CD1c-positive myeloid dendritic cell (primary cell): ENCODE measurements at regions not wholly inside any gene's neighbourhood (a gene's known extent, or its start where the extent isn't known, plus 50 kb on each side); places are given as distances from the start of the nearest gene placed in this dataset.
"Not testable (repeated sequence)": the region's sequence is repeated elsewhere in the genome, so short reads cannot be mapped to it uniquely, and the experiment has no call there.

ENCODE experiments used
- DNase-seq: peaks from one replicate; pipeline ENCODE4 v3.0.0-alpha.2; 2016; ENCODE audit errors: extremely low spot score

GRCh38 chr3:26273196-26273595 is 349.4 kb upstream of the LRRC3B start:
- DNase-seq: no peak

DNA sequence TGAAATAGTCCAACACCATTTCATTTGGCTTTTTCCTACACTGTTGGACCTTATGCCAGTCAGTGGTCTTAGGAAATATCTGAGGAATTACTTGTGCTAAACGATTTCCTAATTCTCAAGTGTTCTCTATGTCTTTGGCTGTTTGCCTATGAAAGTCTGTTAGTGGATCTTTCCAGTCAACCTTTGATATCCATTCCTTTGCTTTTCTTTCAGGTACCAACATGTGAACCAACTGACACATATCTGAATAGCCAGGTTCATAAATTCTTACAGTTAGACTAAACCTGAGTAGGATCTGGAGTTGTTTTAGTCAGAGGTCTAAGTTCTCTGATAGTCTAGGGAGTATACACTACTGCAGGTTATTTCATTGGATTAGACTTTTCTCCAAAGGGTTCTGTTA is 343.5 kb upstream of the LRRC3B start:
- no peak for DNase-seq

- DNase-seq: no peak
Measured at GRCh38 chr3:26280517-26280916, 342.1 kb upstream of the LRRC3B start.

DNA sequence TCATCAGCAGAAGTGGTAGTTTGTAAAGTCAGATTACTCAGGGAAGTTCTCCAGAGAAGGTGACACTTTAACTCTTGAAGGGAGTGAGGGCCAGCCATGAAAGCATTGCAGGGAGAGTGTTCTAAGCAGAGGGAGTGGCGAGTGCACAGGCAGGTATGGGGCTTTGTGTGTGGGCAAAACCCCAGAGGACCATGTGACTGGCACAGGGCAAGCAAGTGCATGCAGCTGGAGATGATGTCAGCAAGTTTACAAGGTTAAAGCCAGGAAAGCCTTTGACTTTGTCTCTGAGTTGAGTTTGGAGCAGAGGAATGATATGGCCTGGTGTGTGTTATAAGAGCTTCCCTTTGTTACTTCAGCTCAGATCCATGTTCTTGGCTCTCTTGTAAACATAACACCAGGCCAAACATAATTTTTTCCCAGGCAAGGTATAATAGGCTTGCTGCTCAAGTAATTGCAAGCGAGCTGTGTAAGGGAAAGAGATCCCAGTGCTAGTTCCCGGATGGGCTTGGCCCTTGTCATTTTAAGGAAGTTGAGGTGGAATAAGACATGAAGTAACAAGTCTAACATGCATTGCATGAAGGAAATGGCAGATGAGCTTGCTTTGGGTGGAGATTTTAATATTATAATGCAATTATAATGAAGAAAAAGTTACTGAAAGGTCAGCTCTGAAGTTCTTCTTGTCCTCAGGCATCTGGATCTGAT is 341.1 kb upstream of the LRRC3B start:
- no peak for DNase-seq

GRCh38 chr3:26284503-26284902 is 338.1 kb upstream of the LRRC3B start:
- DNase-seq: not testable (repeated sequence)

DNA sequence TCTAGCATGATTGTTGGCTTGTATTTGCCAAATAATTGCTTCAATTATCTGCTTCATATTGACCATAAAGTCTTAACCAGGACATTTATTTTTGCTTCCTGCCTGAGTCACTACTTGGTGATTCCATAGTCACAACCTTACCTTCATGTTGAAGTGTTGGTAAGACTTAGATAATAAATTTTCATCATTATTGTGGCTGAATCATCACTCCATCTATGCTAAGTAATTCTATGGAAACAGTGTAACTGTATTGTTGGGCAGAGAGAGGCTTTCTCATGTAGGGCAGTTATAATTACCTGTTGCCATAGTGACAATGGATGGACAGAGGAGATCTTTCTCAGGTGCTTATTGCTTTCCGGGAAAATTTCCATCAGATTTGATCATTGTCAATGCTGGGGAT is 330.7 kb upstream of the LRRC3B start:
- no peak for DNase-seq

GRCh38 chr3:26292780-26293179 is 329.8 kb upstream of the LRRC3B start:
- DNase-seq: no peak

GRCh38 chr3:26293329-26293844 is 329.2 kb upstream of the LRRC3B start:
- no peak for DNase-seq

DNA sequence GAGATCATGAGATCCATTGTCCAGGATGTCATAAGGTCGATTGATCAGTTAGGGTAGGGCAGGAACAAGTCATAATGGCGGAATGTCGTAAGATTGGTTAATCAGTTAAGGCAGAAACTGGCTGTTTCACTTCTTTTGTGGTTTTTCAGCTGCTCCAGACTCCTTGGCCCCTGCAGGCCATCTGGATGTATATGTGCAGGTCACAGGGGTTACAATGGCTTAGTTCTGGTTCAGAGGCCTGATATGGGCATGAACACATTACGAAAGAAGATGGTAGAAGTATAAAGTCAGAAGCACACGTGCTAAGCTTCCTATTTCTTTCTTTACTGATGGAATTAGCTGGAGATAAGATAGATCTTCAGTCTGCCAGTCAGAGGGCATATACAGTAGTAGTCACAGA is 315.4 kb upstream of the LRRC3B start:
- no peak for DNase-seq

DNA sequence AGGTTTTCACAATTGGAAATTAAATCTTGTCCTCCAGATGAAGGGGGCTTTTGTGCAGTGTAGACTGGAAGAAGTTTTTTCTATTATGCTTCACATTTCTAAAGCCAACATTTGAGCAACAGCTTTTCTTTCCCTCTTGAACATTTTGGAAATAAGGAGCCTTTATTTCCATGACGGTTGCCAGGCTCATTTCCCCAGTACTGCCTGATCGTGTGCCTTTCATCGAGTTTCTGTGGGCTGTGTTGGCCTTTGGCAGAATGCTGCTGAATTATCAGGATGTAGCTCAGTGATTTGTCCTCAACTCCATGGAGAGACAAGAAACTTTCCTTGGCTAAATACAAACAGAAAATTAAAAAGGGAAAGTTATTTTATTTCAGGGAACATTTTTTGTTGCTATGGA is 314.8 kb upstream of the LRRC3B start:
- DNase-seq: no peak

DNA sequence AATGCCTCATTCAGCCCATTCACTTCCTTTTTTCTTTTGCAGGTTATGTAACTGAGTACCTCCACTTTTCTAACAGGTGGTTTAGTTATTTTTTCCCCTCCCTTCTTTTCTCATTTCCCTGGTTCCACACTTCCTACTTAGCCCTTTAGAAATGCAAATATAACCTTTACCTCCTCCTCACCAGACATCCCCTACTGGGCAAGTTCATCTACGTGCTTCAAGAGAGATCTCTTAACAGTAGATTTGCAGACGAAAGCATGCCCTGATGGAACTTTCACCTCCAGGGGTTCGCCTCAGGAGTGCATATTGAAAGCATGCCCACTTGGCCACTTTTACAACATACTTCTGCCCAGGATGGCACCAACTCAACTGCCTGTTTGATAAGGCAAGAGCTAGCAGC is 314.1 kb upstream of the LRRC3B start:
- DNase-seq: no peak

- not testable (repeated sequence) for DNase-seq
Measured at GRCh38 chr3:26309536-26309935, 313.0 kb upstream of the LRRC3B start.

- DNase-seq: no peak
Measured at GRCh38 chr3:26312816-26313215, 309.8 kb upstream of the LRRC3B start.

GRCh38 chr3:26316472-26316871 is 306.1 kb upstream of the LRRC3B start:
- no peak for DNase-seq

DNA sequence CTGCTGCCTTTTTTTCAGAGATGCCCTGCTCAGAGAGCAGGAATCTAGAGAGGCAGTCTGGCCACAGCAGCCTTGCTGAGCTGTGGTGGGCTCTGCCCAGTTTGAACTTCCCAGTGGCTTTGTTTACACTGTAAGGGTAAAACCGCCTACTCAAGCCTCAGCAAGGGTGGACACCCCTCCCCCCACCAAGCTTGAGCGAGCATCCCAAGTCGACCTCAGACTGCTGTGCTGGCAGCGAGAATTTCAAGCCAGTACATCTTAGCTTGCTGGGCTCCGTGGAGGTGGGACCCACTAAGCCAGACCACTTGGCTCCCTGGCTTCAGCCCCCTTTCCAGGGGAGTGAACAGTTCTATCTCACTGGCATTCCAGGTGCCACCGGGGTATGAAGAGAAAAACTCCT is 298.8 kb upstream of the LRRC3B start:
- DNase-seq: not testable (repeated sequence)

DNA sequence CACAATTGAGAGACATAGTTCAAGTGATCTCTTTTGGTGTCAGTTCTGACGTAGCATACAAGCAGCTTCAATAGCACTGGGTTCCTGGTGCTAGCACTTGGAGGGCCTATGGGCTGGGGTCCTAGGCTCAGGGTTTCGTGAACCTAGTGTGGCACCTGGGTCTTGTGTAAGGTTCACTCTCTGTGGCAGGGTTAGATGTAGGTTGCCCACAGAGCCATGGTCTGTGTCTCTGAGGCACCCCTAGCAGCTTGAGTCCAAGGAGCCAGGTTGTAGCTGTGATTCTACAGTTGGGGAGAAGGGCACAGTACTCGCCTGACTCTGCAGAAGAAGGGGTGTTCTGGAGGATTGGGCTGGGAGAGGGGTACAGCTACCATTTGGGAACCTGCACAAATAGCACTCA is 282.6 kb upstream of the LRRC3B start:
- DNase-seq: no peak

- no peak for DNase-seq
Measured at GRCh38 chr3:26343647-26344046, 278.9 kb upstream of the LRRC3B start.

GRCh38 chr3:26345613-26346012 is 277.0 kb upstream of the LRRC3B start:
- no peak for DNase-seq

DNA sequence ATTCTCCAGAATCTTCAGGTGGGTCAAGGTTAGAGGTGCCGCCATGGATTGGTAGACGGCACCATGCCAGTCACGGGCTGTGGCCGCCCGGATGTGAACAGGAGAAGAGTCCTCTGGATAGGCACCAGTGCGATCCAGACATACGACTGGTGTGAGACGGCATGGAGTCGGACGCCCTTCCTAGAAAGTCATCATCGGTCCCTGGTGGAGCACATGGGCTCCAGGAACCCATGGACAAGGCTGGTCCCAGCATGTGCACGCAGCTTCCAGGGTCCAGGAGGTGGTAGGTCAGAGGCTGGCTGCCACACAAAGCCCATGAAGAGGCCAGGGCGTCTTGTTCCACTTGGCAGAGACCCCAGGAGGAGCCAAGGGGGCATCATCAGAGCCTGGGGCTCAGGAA is 276.1 kb upstream of the LRRC3B start:
- DNase-seq: no peak

DNA sequence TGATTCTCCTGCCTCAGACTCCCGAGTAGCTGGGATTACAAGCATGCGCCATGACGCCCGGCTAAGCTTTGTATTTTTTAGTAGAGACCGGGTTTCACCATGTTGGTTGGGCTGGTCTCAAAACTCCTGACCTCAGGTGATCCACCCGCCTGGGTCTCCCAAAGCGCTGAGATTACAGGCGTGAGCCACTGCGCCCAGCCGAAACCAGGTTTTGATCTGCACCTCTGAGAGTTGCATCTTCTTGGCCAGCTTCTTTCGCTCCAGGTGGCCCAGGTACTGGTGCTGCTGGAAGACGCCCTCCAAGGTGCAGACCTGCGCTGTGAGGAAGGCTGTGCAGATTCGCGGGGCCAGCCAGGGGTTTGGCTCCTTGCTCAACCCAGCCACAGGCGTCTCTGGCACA is 275.4 kb upstream of the LRRC3B start:
- DNase-seq: no peak

- no peak for DNase-seq
Measured at GRCh38 chr3:26350853-26351252, 271.7 kb upstream of the LRRC3B start.

DNA sequence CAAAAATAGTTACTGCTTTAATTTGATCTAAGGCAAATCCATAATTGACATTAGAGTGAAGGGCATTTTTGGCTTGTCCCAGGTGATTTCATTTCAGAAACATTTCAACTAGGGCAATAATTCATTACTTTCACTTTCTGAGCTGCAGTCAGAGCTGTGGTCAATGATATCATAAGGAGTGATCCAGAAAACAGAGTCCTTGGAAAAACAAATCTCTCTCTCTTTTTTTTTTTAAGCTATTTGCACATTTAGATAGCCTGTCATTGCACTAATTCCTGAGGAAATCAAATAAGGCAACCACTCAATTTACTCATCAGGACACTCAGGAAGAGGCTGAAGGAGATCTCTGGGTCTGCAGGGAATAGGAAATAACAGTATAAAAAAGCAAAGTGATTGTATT is 269.5 kb upstream of the LRRC3B start:
- DNase-seq: no peak

DNA sequence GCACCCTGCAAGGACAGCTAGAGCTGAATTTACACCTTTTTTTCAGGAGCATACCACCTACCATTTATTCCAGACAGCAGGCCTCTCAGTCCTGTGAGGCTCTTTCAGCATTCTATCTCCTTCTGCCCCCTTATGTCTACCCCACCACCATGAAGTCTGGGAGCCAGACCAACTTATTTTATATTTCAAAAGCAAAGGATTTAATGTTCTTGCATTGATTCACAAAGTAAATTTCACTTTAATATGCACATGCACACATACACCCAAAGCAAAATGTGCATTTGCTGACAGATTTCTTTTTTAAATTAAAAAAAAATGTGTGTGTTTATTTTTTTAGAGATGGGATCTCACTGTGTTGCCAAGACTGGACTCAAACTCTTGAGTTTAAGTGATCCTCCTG is 264.2 kb upstream of the LRRC3B start:
- no peak for DNase-seq

- DNase-seq: no peak
Measured at GRCh38 chr3:26365706-26366105, 256.9 kb upstream of the LRRC3B start.
